LNCaP clone FGC (cell line): ENCODE measurements at regions not wholly inside any gene's neighbourhood (a gene's known extent, or its start where the extent isn't known, plus 50 kb on each side); places are given as distances from the start of the nearest gene placed in this dataset.
A peak's percentile ranks its signal among the peaks of the same experiment; 100 is the strongest.

ENCODE experiments used
- DNase-seq: peaks from one replicate; pipeline ENCODE4 v3.0.0-alpha.2; 2011; ENCODE audit warnings: low read depth
- H3K4me3 ChIP-seq: 2 replicates; pipeline ENCODE4 v1.5.1; 2011; ENCODE audit warnings: mild to moderate bottlenecking, low read depth, low read length, control low read depth
- TF ChIP-seq, protein P1 (sequence below): IDR thresholded peaks from 2 replicates; pipeline ENCODE4 v1.5.1; 2012; ENCODE audit warnings: mild to moderate bottlenecking; ENCODE audit not compliant: control insufficient read depth, insufficient read depth; ENCODE audit errors: extremely low read depth

DNA sequence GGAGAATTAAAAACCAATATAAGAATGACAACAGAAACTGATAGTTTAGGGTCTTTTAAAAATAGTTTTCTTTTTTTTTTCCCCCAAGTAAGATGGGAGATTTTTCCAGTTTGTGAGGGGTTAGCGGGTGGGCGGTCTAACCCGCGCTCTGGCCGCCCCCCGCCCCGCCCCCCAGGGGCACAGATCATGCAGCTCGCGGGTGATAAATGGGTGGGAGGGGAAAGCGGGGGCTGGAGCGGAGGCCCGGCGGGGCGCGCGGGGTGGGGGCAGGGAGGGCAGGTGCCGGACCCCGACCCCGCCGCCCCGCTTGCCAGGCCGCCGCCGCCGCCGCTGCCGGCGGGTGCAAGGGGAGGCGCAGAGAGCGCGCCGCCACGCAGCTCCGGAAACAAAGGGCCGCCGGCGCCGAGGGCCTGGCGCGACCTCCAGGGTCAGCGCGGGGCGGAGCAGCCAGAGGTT, 60.1 kb upstream of the GSE1 start:
- peak overlapping the region; percentile 87 for H3K4me3 ChIP-seq
- TF ChIP-seq, protein P1, sequence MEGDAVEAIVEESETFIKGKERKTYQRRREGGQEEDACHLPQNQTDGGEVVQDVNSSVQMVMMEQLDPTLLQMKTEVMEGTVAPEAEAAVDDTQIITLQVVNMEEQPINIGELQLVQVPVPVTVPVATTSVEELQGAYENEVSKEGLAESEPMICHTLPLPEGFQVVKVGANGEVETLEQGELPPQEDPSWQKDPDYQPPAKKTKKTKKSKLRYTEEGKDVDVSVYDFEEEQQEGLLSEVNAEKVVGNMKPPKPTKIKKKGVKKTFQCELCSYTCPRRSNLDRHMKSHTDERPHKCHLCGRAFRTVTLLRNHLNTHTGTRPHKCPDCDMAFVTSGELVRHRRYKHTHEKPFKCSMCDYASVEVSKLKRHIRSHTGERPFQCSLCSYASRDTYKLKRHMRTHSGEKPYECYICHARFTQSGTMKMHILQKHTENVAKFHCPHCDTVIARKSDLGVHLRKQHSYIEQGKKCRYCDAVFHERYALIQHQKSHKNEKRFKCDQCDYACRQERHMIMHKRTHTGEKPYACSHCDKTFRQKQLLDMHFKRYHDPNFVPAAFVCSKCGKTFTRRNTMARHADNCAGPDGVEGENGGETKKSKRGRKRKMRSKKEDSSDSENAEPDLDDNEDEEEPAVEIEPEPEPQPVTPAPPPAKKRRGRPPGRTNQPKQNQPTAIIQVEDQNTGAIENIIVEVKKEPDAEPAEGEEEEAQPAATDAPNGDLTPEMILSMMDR, result peak; percentile 26; the same call in 1 of the 2 replicates
- no peak for DNase-seq

GRCh38 chr16:85553436-85554113, 59.5 kb upstream of the GSE1 start:
- no peak for DNase-seq
- TF ChIP-seq, protein P1, result peak; percentile 1
- peak overlapping the region; percentile 87 for H3K4me3 ChIP-seq

DNA sequence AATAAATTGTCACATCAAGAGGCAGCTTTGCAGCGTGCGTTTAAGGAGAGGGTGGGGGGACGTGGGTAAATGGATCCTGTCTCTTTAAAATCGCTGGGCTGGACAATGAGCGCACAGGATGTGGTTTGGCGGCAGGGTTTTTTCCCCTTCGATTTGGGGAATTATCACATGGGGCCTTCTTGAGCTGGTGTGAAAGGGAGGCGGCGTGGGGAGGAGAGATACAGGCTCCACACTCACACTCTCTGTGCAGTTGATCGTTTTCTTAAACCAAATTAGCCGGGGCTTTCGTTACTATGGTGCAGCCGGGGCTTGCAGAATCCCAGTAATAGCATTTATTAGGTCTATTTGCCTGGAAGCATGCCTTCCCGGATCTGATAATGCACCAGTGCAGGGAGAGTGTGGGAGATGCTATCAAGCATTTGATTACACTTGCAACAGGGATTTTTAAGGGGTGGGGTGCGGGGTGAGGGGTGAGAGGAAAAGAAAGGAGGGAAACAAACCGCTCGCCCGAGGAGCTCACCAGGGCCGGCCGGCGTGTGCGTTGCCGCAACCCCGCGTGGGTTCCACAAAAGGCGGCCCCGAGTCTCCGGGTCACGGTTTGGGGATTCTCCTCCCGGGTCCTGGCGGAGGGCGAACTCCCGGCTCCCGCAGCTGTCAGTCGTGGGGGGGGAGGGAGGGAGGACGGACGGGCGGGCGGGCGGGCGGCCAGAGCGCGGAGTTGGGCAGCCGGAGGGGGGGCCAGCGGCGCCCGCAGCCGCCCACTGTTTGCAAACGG, 58.8 kb upstream of the GSE1 start:
- TF ChIP-seq, protein P1, result no peak
- peak; percentile 56 for DNase-seq

GRCh38 chr16:85554889-85555718, 58.0 kb upstream of the GSE1 start:
- TF ChIP-seq, protein P1, result no peak
- no peak for DNase-seq
- H3K4me3 ChIP-seq, result peak overlapping the region; percentile 87

More for the DNA sequence above, 58.8 kb upstream of the GSE1 start:
- peak overlapping the region; percentile 87 for H3K4me3 ChIP-seq

GRCh38 chr16:85555719-85556455, 57.2 kb upstream of the GSE1 start:
- peak overlapping the region; percentile 87 for H3K4me3 ChIP-seq
- TF ChIP-seq, protein P1, result no peak
- DNase-seq, result no peak

DNA sequence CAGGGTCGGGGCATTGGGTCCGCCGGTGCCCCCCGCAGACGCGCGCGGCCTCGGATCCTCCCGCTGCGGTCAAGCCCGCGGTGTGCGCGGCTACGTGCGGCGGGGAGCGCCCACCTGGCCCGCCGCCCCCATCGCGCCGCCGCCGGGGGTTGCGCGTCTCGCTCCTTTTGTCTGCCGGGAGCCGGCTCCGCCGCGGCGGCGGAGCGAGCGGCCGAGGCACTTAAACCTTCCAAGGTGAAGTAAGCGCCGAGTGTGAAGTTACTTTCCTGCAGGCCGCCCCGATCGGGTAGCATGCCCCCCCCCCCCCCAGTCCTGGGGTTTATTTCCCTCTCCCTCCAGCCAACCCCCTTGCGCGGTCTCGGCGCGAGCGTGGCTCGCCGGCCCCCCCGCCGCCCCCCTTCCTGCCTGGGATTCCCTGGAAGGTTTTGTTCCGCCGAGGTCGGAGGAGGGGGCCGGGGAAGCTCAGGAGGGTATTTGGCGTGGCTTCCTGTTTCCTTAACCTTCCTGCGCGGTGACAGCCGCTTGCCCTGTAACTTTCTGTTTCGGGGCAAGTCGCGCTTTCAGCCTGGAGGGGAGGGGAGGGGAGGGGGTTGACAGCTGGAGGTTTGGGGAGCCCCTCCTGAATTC, 56.6 kb upstream of the GSE1 start:
- TF ChIP-seq, protein P1, result no peak
- peak overlapping the region; percentile 87 for H3K4me3 ChIP-seq
- DNase-seq, result no peak
